GM12865 (cell line): ENCODE measurements at regions not wholly inside any gene's neighbourhood (a gene's known extent, or its start where the extent isn't known, plus 50 kb on each side); places are given as distances from the start of the nearest gene placed in this dataset.

ENCODE experiments used
- DNase-seq: peaks from one replicate; pipeline ENCODE4 v3.0.0; 2010; ENCODE audit warnings: low read depth
- H3K4me3 ChIP-seq: 2 replicates; pipeline ENCODE4 v1.5.1; 2011; ENCODE audit warnings: mild to moderate bottlenecking, low read depth, low read length, control low read depth
- TF ChIP-seq, protein P1 (sequence below): IDR thresholded peaks from 2 replicates; pipeline ENCODE4 v1.5.1; 2011; ENCODE audit warnings: low read length, control low read depth, low read depth, inconsistent platforms; ENCODE audit not compliant: insufficient read depth; ENCODE audit errors: missing control alignments

DNA sequence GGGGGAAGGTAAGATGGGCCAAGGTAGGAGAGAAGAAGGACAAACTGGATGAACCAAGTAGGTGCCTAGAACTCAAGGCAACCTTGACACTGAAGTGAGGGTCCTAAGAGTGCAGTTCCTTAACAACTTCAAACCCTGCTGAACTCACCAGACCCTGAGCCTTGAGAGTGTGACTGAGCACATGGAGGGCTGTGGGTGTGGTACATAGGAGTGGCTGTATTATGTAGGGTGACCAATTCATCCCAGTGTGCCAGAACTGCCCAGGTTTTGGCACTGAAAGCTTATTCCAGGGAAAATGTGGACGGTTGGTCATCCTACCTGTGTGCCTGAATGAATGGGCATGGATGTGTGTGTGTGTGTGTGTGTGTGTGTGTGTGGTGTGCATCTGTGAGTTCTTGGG, 281.8 kb downstream of the DHX35 start:
- TF ChIP-seq, protein P1, sequence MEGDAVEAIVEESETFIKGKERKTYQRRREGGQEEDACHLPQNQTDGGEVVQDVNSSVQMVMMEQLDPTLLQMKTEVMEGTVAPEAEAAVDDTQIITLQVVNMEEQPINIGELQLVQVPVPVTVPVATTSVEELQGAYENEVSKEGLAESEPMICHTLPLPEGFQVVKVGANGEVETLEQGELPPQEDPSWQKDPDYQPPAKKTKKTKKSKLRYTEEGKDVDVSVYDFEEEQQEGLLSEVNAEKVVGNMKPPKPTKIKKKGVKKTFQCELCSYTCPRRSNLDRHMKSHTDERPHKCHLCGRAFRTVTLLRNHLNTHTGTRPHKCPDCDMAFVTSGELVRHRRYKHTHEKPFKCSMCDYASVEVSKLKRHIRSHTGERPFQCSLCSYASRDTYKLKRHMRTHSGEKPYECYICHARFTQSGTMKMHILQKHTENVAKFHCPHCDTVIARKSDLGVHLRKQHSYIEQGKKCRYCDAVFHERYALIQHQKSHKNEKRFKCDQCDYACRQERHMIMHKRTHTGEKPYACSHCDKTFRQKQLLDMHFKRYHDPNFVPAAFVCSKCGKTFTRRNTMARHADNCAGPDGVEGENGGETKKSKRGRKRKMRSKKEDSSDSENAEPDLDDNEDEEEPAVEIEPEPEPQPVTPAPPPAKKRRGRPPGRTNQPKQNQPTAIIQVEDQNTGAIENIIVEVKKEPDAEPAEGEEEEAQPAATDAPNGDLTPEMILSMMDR, result no peak
- no peak for DNase-seq
- H3K4me3 ChIP-seq, result no peak overlapping the region

DNA sequence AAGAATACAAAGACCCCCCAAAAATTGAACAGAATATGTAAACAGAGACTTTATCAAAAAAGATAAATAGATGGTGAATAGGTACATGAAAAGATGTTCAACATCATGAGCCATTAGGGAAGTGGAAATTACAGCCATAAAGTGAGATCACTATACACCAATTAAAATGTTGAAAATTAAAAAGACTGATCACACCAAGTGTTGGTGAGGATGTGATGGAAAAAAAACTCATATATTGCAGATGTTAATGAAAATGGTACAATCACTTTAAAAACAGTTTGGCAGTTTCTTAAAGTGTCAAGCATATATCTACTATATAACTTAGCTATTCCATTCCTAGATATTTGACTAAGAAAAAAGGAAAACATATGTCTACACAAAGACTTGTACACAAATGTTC, 280.5 kb downstream of the DHX35 start:
- no peak overlapping the region for H3K4me3 ChIP-seq
- no peak for DNase-seq
- TF ChIP-seq, protein P1, result no peak

DNA sequence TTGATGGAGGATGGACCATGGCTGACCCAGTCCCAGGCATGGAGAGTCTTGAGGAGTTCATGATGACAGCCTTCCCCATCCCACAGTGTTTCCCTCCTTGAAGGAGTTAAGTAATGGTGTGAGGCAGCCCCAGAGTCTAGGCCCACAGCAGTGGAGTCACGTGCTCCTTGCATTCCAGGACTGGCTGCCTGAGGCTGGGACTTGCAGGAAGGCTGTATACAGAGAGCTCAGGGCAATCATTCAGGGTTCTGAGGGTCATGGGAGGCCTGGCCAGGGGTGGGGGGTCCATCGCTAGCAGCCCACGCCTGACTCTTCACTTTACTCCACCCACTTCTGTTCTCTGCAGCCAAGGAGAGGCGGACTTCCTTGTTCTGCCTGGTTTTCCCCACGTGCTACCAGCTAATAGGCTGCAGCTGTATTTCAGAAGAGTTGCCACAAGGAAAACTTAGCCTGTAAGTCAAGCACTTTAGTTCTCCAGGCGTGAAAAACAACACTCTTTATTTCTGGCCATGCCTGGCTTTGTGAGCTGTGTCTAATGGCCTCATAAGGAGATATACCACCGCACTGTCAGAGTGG, 272.5 kb downstream of the DHX35 start:
- TF ChIP-seq, protein P1, result no peak
- no peak for DNase-seq
- no peak overlapping the region for H3K4me3 ChIP-seq

DNA sequence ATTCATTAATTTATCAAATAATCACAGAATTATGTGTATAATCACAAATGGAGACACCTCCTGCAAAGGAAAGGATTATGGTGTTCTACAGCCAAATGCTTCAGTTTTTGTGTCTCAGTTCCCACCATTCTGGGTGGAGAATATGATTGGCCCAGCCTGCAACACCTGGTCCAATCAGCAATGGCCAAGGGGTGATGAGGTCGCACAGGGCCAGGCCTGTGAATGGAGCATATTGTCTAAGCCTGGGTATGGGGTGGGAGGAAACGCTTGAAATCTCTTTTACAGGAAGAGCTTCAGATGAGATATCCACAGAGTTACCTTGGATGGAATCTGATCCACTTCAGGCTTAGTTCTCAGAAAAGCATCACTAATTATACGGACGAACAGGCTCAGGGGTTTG, 271.6 kb downstream of the DHX35 start:
- DNase-seq, result no peak
- TF ChIP-seq, protein P1, result no peak
- H3K4me3 ChIP-seq, result no peak overlapping the region

DNA sequence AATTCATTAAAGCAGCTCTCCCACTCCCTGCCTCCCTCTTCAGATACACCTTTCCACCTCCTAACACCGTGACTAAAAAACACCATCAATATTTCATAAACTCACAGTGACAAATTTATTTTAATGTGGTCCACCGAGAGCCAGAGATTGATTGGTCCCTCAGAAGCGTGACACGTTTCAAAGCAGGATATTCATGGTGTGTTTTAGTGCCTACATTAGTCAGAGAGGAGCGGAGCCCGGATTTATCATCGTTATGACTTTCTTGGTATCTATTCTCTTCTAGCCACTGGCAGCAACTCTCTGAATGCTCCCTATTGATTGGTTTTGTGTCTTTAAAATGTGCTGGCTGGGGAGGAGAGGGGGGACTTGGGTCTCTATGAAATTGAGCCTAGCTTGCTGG, 265.3 kb downstream of the DHX35 start:
- TF ChIP-seq, protein P1, result no peak
- DNase-seq, result no peak
- no peak overlapping the region for H3K4me3 ChIP-seq

DNA sequence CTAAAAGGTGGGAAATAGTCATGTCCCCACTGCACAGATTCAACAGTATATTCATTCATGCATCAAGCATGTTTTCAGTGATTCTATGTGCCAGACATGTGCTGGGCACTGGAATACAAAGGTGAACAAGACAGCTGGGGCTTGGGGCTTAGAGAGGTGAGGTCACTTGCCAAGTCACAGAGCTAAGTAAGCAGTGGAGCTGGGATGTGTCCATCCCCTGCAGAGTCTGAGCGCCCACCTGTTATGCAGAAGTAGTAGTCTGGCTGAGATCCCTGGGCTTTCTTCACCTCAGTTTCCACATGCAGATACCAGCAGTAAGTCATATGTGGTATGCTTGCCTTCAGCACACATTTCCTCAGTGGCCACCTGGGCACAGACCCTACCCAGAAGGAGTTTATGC, 263.8 kb downstream of the DHX35 start:
- no peak overlapping the region for H3K4me3 ChIP-seq
- TF ChIP-seq, protein P1, result no peak
- no peak for DNase-seq

DNA sequence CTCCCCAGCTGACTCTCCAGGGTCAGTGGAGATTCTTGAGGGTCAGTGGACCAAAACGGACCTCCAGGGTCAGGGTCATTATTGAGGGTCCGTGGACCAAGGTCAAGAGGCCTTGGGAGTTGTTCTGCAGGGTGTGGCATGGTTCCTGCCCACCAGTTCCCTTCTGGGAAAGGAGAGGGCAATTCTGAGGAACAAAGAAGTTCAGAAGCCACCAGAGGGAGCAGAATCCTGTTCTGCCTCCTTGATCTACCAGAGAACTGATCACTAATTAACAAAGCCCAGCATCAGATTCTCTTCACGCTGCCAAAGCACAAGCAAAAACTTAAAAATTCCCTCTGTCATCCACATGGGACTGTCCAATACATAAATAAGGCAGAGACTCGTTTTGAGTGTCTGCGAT, 263.4 kb downstream of the DHX35 start:
- DNase-seq, result no peak
- H3K4me3 ChIP-seq, result no peak overlapping the region
- TF ChIP-seq, protein P1, result no peak
